GM19438 (cell line): ENCODE measurements at regions not wholly inside any gene's neighbourhood (a gene's known extent, or its start where the extent isn't known, plus 50 kb on each side); places are given as distances from the start of the nearest gene placed in this dataset.
"Not testable (repeated sequence)": the region's sequence is repeated elsewhere in the genome, so short reads cannot be mapped to it uniquely, and the experiment has no call there.

ENCODE experiments used
- ATAC-seq: cut with Tn5 transposase; IDR thresholded peaks from one replicate; pipeline ENCODE4 v1.9.1; 2021; ENCODE audit warnings: low read depth; ENCODE audit not compliant: unreplicated experiment

DNA sequence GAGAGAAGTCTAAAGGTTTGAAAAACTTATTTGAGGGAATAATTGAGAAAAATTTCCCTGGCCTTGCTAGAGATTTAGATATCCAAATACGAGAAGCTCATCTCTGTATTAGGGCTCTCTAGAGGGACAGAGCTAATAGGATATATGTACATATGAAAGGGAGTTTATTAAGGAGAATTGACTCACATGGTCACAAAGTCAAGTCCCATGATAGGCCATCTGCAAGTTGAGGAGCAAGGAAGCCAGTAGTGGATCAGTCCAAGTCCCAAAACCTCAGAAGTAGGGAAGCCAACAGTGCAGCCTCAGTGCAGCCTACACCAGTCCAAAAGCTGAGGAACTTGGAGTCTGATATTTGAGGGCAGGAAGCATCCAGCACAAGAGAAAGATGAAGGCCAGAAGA lies 126.7 kb downstream of the PJA2 start:
- ATAC-seq, result not testable (repeated sequence)

DNA sequence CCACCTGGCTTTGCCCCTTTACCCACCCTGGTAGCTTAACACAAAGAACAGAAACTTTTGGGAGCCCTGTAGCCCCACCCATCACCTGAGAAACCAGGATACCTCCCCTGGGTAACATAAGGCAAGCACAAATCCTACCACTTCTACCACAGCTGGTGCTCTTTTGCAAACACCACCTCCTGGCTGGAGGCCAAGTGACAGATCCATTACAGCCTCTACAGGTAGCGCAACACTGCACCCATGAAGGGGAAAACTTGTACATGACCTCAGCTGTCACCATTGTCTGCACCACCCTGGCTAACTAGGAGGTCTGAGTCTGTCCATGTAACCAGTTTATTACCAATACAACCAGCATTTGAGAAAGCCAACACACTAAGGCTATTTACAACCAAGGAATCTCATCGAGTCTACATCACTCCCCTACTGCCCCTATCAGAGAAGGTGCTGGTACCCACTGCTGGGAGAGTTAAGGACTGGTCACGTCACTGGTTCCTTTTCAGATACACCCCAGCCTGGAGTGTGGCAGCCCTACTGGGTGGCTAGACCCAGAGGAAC lies 128.6 kb downstream of the PJA2 start:
- no peak for ATAC-seq

DNA sequence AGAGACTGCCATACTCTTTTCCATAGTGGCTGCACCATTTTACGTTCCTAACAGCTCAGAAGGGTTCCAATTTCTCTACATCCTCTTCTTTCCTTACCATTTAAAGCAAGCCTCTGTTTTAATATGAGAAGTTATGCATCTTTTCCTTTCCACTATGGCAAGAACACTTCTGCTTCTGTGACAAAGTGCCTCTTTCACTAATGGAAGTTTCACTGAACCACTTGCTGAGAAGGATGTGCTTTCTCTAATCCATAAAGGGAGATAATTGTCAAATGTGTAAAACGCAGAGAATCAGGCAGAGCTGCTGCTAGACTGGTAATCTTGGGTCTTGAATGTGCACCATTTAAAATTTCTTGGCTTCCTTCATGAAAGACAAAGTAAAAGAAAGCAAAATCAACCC lies 131.6 kb downstream of the PJA2 start:
- ATAC-seq, result no peak

DNA sequence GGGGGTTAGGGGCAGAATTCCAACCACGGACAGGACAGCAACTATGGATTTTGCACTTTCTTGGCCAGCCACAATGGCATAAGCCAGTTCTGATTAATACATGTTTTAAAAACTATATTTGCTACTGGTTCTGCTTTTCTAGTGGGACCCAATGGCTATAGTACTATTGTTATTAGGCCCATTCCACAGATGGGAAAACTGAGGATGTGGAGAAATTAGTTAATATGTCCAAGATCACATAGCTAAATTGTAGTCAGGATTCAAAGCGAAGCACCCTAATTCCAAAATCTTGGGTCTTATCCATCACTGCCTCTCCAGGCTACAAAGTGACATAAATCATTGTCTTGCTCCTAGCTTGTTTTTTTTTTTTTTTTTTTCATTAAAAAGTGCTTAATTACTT lies 133.9 kb downstream of the PJA2 start:
- no peak for ATAC-seq

DNA sequence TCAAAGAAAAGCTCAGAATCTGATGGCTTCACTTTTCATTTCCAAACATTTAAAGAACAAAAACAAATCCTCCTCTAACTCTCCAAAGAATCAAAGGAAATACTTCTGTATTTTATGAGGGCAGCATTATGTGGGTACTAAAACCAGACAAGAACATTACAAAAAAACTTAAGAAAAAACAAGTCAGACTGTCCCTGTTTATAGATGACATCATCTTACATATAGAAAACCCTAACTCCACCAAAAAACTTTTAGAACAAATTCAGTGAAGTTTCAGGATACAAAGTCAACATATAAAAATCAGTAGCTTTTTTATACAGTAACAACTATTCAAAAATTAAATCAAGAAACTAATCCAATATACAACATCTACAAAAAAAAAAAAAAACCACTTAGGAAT lies 136.2 kb downstream of the PJA2 start:
- no peak for ATAC-seq

DNA sequence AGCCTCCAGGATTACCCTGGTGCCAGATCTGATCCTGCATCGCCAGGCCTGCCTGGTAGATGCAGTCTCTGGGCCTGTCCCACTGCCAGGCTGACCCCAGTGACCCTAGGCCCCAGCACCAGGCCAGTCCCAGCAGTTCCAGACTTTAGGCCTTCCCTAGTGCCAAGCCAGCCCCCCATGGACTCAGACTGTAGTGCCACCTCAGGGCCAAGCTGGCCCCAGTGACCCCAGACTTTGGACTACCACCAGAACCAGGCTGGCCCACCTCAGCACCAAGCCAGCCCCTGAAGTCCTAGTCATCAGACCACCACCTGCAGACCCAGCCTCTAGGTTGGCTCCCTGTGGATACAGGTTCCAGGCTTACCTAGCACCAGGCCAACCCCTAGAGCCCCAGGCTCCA lies 142.5 kb downstream of the PJA2 start:
- no peak for ATAC-seq

DNA sequence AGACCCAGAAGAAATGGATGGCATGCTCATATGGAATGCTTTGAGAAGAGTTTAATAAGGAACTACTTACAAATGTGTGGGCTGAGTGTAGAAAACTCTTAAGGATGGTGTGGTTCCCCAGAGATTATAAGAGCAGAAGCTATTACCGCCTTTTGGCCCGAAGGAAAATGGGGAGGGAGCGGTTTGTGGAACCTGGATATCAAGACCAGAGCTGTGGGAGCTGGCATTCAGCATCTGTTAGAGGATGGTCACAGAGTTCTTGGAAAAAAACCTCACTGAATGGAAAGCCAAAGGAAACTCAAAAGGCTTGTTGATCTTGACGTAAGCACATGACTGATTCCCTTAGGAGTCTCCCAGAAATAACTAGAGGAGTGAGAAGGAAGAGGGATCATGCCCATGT lies 151.0 kb downstream of the PJA2 start:
- no peak for ATAC-seq

DNA sequence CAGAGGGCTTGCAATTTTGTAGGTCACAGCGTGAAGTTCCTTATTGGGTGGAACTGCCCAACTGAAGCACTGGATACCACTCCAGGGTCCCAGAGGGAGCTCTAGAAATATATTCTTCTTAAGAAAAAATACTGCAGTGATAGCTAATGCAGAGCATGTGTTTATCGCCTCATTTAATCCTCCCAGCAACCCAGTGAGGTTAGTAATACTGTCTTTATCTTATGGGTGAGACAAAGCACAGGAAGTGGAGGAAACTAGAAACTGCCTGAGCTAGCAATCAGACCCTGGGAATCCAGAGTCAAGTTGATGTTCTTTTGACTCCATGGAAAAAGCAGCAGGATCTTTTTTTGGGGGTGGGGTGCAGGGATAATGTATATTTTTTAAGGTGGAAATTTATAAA lies 153.3 kb downstream of the PJA2 start:
- no peak for ATAC-seq

DNA sequence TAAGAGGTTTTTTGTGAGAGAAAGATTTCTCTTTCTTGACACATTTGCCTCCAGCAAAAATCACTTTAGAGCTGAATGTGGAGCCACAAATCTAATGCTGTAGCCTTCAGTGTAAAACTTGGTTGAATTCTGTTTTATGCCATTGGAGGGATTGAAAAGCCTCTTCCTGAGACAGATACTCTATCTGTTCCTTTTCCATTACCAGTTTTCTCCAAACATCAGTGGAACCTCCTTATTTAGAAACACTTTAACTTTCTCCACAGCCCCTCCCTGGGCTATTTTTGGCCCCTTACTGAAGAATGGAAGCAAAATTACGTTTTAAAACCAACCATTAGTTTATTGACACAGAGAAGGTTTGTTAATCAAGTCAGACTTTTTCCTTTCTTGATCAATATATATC lies 155.3 kb downstream of the PJA2 start:
- ATAC-seq, result no peak

DNA sequence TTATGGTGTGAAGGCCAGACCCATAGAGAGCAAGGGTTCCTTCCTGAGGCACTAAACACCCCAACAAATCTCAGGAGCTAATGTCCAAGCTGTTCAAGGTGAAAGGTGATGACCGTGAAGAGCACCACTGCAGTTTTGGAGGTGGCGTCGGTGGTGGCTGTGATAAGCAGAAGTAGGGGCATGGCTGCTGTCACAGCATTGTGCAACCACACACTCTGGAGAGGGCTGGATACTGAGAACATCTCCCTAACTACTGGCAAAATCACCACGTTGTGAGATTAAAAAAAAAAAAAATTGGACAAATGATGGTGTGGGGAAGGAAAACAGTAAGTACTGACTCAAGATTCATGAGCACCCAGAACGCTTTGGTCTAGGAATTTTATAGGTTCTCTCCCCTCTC lies 156.5 kb downstream of the PJA2 start:
- ATAC-seq, result no peak

DNA sequence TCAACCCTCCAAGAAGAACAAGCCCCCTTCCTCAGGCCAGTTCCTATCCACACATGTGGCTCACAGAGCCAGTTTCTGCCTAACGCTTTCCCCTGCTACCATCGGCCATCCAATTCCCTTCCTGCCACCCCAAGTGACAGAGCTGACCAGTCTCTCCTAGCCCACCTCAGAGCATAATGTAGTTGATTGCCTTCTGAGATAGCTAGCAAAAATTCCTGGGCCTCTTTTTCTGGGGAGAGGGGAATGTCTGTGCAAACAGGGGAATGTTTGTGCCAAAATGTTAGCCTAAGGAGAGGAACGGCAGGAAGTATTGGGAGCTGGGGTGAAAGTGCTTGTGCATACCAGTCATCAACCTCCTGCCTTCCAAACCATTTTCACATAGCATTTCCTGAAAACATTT lies 157.0 kb downstream of the PJA2 start:
- no peak for ATAC-seq

DNA sequence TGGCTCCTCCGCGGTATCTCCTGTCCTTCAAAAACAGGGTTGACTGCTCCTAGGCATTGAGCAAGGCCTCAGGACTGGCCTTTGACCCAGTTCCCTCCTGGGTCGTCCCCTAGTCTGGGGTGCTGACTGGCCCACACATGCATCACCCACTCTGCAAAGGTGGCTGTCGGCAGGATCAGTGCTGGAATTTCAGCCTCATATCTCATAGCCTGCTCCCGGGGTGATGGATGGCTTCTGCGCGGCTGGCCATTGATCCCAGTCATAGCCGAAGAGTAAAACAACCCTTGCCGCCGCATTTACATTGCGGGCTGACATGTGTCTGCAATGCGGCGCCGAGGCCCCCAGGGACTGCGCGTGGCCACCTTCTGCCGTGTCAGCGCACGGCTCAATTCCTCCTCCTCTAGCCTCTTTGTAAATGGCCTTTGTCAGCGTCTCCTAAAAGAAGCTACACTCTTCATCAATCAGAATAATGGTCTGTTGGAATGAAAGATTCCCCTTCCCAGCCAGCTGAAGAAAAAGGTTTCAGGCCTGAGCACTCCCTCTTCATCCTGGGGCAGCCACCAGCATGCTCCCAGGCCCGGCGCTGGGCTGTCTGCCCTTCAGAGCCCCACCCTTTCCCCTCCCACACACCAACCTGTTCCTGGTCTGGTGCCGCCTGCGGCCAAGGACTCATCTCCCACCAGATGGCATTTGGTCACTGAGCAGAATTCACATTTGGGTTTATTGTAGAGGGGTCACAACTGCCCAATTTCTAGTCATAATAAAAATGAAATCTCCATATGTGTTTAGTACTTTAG lies 159.0 kb downstream of the PJA2 start:
- ATAC-seq, result no peak

DNA sequence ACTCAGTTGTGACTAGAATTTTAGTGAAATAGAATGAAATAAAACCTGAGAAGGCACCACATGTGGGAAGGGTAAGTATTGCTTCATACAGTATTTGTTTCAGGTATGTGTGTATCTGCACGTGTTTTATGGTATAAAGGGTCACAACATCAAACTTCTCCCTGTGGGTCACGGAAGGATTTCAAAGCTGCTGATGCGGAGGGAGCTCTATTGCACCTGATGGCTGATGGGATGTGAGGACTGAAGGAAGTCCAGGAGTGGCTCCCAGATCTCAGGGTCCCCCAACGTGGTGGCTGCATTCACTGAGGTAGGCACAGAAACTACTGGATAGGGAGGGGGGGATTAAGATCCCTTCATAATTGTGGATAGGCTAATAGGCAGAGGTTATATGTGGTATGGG lies 159.7 kb downstream of the PJA2 start:
- ATAC-seq, result no peak

DNA sequence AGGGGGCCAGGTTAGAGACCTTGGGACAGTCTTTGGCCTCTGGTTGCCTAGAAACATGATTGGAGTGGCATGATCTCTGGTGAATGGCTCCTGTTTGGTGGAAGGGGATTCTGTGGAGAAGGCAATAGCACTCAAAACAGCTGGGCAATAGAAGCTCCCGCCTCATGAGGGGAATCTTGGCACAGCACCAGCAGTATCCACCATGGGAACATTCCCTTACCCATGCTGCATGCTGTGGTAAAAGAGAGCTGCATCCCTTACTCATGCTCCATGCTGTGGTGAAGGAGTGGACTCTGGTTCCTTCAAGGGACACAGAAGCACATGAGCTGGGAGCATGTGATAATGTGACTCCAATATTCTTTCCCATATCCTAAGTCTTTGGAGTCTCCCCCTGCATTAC lies 160.6 kb downstream of the PJA2 start:
- no peak for ATAC-seq

DNA sequence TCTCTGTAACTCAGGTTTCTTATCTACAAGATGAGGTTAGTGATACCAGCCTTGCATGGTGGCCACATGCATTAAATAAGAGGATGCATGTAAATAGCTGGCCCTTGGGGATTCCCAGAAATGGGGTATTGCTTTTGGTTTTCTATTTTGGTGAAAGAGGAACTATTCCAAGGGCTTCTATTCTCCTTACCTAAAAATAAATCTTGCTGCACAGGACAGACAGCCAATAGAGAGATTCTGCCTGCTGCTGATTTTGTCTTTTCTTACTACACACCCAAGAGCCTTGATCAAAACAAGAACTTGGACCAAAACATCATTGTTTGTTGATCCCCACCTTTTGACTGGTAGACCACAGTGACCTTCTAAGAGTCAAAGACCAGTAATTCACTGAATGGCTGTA lies 161.8 kb downstream of the PJA2 start:
- ATAC-seq, result peak; percentile 88

DNA sequence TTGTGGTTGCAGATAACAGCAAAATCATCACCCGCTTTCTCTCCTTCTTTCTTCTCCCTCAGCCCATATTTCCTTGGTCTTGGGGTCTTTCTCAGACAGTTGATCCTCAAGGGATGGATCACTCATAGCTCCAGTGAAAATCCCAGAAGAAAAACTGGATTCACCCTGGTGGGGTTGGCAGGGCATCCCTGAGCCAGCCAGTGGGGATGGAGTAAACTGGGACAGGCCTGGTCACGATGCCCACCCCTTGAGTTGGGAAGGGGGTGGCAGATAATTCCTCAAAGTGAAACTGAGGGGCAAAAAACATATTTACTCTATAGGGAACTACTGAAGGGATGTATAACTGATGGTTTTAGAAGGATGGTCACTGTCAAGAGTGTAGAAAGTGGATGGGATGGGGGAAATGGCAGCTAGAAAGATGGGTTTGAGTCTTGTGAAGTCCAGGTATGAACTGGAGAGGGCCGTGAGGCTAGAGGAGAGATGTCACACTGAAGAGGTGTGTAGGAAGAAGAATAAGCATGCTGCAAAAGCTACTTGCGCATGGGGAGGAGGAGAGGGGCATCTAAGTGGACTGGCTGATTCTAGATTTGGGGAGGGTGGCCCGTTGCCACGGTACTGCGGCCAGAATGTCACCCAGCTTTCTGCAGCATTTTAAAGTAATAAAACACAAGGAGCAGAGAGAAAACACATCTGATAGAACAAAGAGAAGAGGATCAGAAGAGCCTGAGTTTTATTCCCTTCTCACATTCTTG lies 162.8 kb downstream of the PJA2 start:
- ATAC-seq, result no peak
